ENCODE measurements at regions not wholly inside any gene's neighbourhood (a gene's known extent, or its start where the extent isn't known, plus 50 kb on each side); places are given as distances from the start of the nearest gene placed in this dataset.

- TF ChIP-seq POLR2A (IDR thresholded peaks at IDR 0.05; ENCODE audit: low read length) (no peak), GATA1 (IDR thresholded peaks at IDR 0.05; ENCODE audit: low read depth, low read length) (no peak)
Observed at GRCh38 chr12:58420503-58420902, 479.1 kb downstream of the ATP23 start.

All from erythroblast (primary cell).